Uterus (tissue), 3 donors: ENCODE measurements at regions not wholly inside any gene's neighbourhood (a gene's known extent, or its start where the extent isn't known, plus 50 kb on each side); places are given as distances from the start of the nearest gene placed in this dataset.

ENCODE experiments used
- DNase-seq, 2 donors: peaks; one replicate each; pipeline ENCODE4 v3.0.0-alpha.2; 2019 to 2020
- H3K27ac ChIP-seq, 2 donors: fragments of 200-600 bp; sonication (generic); 1 replicate in 1 of 2; 2 replicates in 1 of 2; pipeline ENCODE4 v1.5.1; 2016 to 2018
- H3K27me3 ChIP-seq, 2 donors: fragments of 200-600 bp; sonication (generic); one replicate each; pipeline ENCODE4 v1.5.1; 2018 to 2019; ENCODE audit warnings: control low read depth in 1 of 2
- H3K36me3 ChIP-seq, 2 donors: fragments of 200-600 bp; sonication (generic); one replicate each; pipeline ENCODE4 v1.5.1; 2019; ENCODE audit warnings: control low read depth in 1 of 2
- H3K4me1 ChIP-seq, 2 donors: fragments of 200-600 bp; sonication (generic); one replicate each; pipeline ENCODE4 v1.5.1; 2018 to 2019; ENCODE audit warnings: control low read depth in 1 of 2
- H3K4me3 ChIP-seq, 2 donors: fragments of 200-600 bp; sonication (generic); 1 replicate in 1 of 2; 2 replicates in 1 of 2; pipeline ENCODE4 v1.5.1; 2018 to 2019; ENCODE audit warnings: mild to moderate bottlenecking in 1 of 2
- H3K9me3 ChIP-seq, 2 donors: fragments of 200-600 bp; sonication (generic); one replicate each; pipeline ENCODE4 v1.5.1; 2019; ENCODE audit warnings: control low read depth in 1 of 2
- POLR2A ChIP-seq, 2 donors: fragments of 450-650 bp; IDR thresholded peaks; one replicate each; pipeline ENCODE4 v1.6.1; 2016; ENCODE audit warnings: antibody characterized with exemption in 2 of 2, mild to moderate bottlenecking in 1 of 2, moderate library complexity in 1 of 2
- intact Hi-C: fragments of 100-400 bp; cut with DNase I; formaldehyde crosslinking; loops from one replicate; pipeline ENCODE4 v1.15.1; 2023; ENCODE audit warnings: low total_unique reads
- TF ChIP-seq, protein P1 (sequence below), 4 experiments: fragments of 200-600 bp in 2 of 4; fragments of 450-650 bp in 2 of 4; sonication (generic) in 2 of 4; IDR thresholded peaks; one replicate each; pipeline ENCODE4 v1.5.1; 2016 to 2019; ENCODE audit warnings: antibody characterized with exemption in 4 of 4, mild to moderate bottlenecking in 2 of 4, moderate library complexity in 1 of 4
- donor health status: DM: yes; HTN: yes; CAD: no.

- no peaks in the 10 kb centered on the region for H3K36me3 ChIP-seq
- no peaks in the 10 kb centered on the region for H3K4me1 ChIP-seq
- no peaks in the 10 kb centered on the region for H3K27me3 ChIP-seq
- no peak for DNase-seq
- TF ChIP-seq POLR2A (IDR thresholded peaks at IDR 0.05) = no peak
- TF ChIP-seq, protein P1, sequence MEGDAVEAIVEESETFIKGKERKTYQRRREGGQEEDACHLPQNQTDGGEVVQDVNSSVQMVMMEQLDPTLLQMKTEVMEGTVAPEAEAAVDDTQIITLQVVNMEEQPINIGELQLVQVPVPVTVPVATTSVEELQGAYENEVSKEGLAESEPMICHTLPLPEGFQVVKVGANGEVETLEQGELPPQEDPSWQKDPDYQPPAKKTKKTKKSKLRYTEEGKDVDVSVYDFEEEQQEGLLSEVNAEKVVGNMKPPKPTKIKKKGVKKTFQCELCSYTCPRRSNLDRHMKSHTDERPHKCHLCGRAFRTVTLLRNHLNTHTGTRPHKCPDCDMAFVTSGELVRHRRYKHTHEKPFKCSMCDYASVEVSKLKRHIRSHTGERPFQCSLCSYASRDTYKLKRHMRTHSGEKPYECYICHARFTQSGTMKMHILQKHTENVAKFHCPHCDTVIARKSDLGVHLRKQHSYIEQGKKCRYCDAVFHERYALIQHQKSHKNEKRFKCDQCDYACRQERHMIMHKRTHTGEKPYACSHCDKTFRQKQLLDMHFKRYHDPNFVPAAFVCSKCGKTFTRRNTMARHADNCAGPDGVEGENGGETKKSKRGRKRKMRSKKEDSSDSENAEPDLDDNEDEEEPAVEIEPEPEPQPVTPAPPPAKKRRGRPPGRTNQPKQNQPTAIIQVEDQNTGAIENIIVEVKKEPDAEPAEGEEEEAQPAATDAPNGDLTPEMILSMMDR (IDR thresholded peaks at IDR 0.05) = no peak
- no peak overlapping the region for H3K27ac ChIP-seq
- no peaks in the 10 kb centered on the region for H3K9me3 ChIP-seq
- no peak overlapping the region for H3K4me3 ChIP-seq
- intact Hi-C loops = no loop called here
Measured at GRCh38 chr11:98600786-98601773, 419.7 kb upstream of the CNTN5 start.

GRCh38 chr11:98616098-98616655, 404.6 kb upstream of the CNTN5 start:
- Histone ChIP-seq H3K4me3 (no peak overlapping the region), H3K36me3 (no peaks in the 10 kb centered on the region), H3K27me3 (no peaks in the 10 kb centered on the region), H3K4me1 (no peaks in the 10 kb centered on the region), H3K9me3 (no peaks in the 10 kb centered on the region), H3K27ac (no peak overlapping the region)
- intact Hi-C loops = no loop called here
- TF ChIP-seq POLR2A (IDR thresholded peaks at IDR 0.05) = no peak
- TF ChIP-seq, protein P1 (IDR thresholded peaks at IDR 0.05) = no peak
- DNase-seq = no peak

DNA sequence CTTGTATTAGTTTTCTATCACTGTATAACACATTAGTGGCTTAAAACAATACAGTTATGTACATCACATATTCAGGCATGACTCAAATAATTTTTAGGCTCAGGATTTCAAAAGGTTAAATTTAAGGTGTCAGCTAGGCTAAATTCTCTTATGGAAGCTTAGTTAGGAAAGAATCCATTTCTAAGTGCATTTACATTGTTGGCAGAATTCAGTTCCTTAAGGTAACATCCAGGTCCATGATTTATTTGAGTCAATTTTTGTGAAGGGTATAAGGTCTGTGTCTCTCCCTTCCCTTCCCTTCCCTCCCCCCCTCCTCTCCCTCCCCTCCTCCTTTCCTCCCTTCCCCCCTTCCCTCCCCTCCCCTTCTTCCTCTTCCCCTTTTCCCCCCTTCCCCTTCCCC, 399.0 kb upstream of the CNTN5 start:
- Histone ChIP-seq H3K27ac (no peak overlapping the region), H3K36me3 (no peaks in the 10 kb centered on the region), H3K4me3 (no peak overlapping the region), H3K4me1 (no peaks in the 10 kb centered on the region), H3K27me3 (no peaks in the 10 kb centered on the region), H3K9me3 (no peaks in the 10 kb centered on the region)
- intact Hi-C loops = no loop called here
- TF ChIP-seq, protein P1 (IDR thresholded peaks at IDR 0.05) = no peak
- no peak for TF ChIP-seq POLR2A (IDR thresholded peaks at IDR 0.05)
- no peak for DNase-seq

GRCh38 chr11:98625526-98625925, 395.2 kb upstream of the CNTN5 start:
- Histone ChIP-seq H3K9me3 (no peaks in the 10 kb centered on the region), H3K27me3 (no peaks in the 10 kb centered on the region), H3K27ac (no peak overlapping the region), H3K4me1 (no peaks in the 10 kb centered on the region), H3K36me3 (no peaks in the 10 kb centered on the region), H3K4me3 (no peak overlapping the region)
- no peak for DNase-seq
- TF ChIP-seq, protein P1 (IDR thresholded peaks at IDR 0.05) = no peak
- no peak for TF ChIP-seq POLR2A (IDR thresholded peaks at IDR 0.05)
- intact Hi-C loops = no loop called here

GRCh38 chr11:98630736-98631135, 390.0 kb upstream of the CNTN5 start:
- Histone ChIP-seq H3K9me3 (no peaks in the 10 kb centered on the region), H3K36me3 (no peaks in the 10 kb centered on the region), H3K4me3 (no peak overlapping the region), H3K27ac (no peak overlapping the region), H3K27me3 (no peaks in the 10 kb centered on the region), H3K4me1 (no peaks in the 10 kb centered on the region)
- TF ChIP-seq, protein P1 (IDR thresholded peaks at IDR 0.05) = no peak
- DNase-seq = no peak
- intact Hi-C loops = no loop called here
